ENCODE measurements at regions not wholly inside any gene's neighbourhood (a gene's known extent, or its start where the extent isn't known, plus 50 kb on each side); places are given as distances from the start of the nearest gene placed in this dataset.

GRCh38 chr13:37453246-37453645 is 145.3 kb downstream of the POSTN start:
- TF ChIP-seq EZH2 (IDR thresholded peaks at IDR 0.05; ENCODE audit: borderline replicate concordance, low read length) (no peak), CTCF (IDR thresholded peaks at IDR 0.05; ENCODE audit: low read length) (no peak)
